Activated CD8-positive, alpha-beta memory T cell treated with anti-CD3 and anti-CD28 coated beads, Interleukin-2, amount 50 U/mL, for 48 hours (primary cell): ENCODE measurements at regions not wholly inside any gene's neighbourhood (a gene's known extent, or its start where the extent isn't known, plus 50 kb on each side); places are given as distances from the start of the nearest gene placed in this dataset.

Experiments used
- DNase-seq: peaks from one replicate; pipeline ENCODE4 v3.0.0-alpha.2; 2020

- DNase-seq = no peak
Observed at GRCh38 chr15:26477044-26477443, 295.8 kb downstream of the GABRB3 start.

- no peak for DNase-seq
Observed at GRCh38 chr15:26475554-26475953, 297.3 kb downstream of the GABRB3 start.

- DNase-seq = no peak
Observed at GRCh38 chr15:26472661-26473060, 300.2 kb downstream of the GABRB3 start.

GRCh38 chr15:26461847-26462608, 310.8 kb downstream of the GABRB3 start:
- no peak for DNase-seq

- no peak for DNase-seq
Observed at GRCh38 chr15:26460165-26460564, 312.7 kb downstream of the GABRB3 start.

- no peak for DNase-seq
Observed at GRCh38 chr15:26455828-26456227, 317.0 kb downstream of the GABRB3 start.

- DNase-seq = no peak
Observed at GRCh38 chr15:26453914-26454313, 319.0 kb downstream of the GABRB3 start.

- no peak for DNase-seq
Observed at GRCh38 chr15:26451995-26452394, 320.9 kb downstream of the GABRB3 start.

- no peak for DNase-seq
Observed at GRCh38 chr15:26449291-26449690, 323.6 kb downstream of the GABRB3 start.

- DNase-seq = no peak
Observed at GRCh38 chr15:26443321-26443720, 329.5 kb downstream of the GABRB3 start.

- no peak for DNase-seq
Observed at GRCh38 chr15:26442680-26443079, 330.2 kb downstream of the GABRB3 start.

- no peak for DNase-seq
Observed at GRCh38 chr15:26439681-26440080, 333.2 kb downstream of the GABRB3 start.

- no peak for DNase-seq
Observed at GRCh38 chr15:26438718-26439117, 334.1 kb downstream of the GABRB3 start.

- no peak for DNase-seq
Observed at GRCh38 chr15:26438316-26438715, 334.6 kb downstream of the GABRB3 start.

- DNase-seq = no peak
Observed at GRCh38 chr15:26433818-26434217, 339.0 kb downstream of the GABRB3 start.

GRCh38 chr15:26433060-26433459, 339.8 kb downstream of the GABRB3 start:
- DNase-seq = no peak

- no peak for DNase-seq
Observed at GRCh38 chr15:26421065-26421464, 351.8 kb downstream of the GABRB3 start.

GRCh38 chr15:26395624-26396023, 377.2 kb downstream of the GABRB3 start:
- no peak for DNase-seq

GRCh38 chr15:26394801-26395200, 378.1 kb downstream of the GABRB3 start:
- no peak for DNase-seq

GRCh38 chr15:26392956-26393355, 379.9 kb downstream of the GABRB3 start:
- no peak for DNase-seq

- DNase-seq = no peak
Observed at GRCh38 chr15:26391567-26392194, 381.2 kb downstream of the GABRB3 start.

GRCh38 chr15:26382444-26383072, 390.3 kb downstream of the GABRB3 start:
- DNase-seq = no peak

- no peak for DNase-seq
Observed at GRCh38 chr15:26378304-26378703, 394.6 kb downstream of the GABRB3 start.

GRCh38 chr15:26376243-26376642, 396.6 kb downstream of the GABRB3 start:
- no peak for DNase-seq
